EH (cell line): ENCODE measurements at regions not wholly inside any gene's neighbourhood (a gene's known extent, or its start where the extent isn't known, plus 50 kb on each side); places are given as distances from the start of the nearest gene placed in this dataset.
"Not testable (repeated sequence)": the region's sequence is repeated elsewhere in the genome, so short reads cannot be mapped to it uniquely, and the experiment has no call there.

Experiments used
- DNase-seq: peaks from one replicate; pipeline ENCODE4 v3.0.0-alpha.2; 2015; ENCODE audit warnings: low read depth

DNA sequence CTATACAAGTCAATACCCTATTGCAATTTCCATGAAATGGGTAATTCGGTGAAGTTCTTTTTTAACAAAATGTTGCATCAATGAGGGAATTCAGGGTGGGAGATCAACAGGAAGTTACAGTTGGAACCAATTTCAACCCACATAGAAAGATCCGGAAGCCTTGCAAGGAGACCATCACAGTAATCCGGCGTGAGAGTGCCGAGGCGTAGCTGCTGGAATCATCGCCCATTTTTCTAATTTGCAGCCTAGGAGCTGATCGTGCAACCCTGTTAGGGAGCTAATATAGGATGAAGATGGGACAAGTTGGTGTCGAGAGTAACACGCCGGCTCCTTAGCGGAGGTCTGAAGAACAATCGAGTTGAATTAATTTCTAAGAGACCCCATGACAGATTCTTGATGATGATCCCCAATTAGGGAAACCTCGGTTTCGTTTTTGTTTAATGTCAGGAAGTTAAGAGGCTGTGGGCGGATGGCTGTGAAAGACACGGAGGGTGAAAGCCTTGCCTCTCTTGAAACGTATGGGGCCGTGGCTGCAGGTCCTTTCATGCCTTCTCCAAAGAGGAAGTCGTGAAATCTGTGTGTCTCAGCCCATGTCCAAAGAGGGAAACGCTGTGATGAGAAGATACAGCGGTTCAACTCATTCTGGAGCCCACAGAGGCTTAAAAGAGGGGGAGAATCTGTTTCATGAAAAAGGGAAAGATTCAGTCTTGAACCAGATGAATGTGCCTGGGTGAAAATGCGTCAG lies 51.2 kb upstream of the CARD11 start:
- DNase-seq = no peak

DNA sequence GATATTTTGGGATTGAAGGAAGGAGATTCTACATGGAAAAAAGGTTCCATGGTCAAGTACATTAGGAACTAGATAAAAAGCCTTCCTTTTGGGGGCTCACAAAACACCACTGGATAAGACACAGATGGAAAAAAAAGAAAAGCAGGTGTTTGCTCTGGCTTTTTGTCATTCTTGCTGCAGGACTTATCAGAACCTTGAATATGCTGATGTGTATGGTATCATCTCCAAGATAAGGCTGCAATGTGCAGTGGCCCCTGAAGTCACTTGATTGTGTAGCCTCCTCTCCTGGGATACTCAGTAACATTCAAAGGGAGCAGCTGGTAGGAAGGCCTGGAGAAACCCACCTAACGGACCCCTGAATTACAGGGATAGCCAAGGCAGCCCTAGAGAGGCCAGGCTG lies 54.1 kb upstream of the CARD11 start:
- DNase-seq = no peak

- no peak for DNase-seq
Measured at GRCh38 chr7:3102159-3102558, 58.5 kb upstream of the CARD11 start.

DNA sequence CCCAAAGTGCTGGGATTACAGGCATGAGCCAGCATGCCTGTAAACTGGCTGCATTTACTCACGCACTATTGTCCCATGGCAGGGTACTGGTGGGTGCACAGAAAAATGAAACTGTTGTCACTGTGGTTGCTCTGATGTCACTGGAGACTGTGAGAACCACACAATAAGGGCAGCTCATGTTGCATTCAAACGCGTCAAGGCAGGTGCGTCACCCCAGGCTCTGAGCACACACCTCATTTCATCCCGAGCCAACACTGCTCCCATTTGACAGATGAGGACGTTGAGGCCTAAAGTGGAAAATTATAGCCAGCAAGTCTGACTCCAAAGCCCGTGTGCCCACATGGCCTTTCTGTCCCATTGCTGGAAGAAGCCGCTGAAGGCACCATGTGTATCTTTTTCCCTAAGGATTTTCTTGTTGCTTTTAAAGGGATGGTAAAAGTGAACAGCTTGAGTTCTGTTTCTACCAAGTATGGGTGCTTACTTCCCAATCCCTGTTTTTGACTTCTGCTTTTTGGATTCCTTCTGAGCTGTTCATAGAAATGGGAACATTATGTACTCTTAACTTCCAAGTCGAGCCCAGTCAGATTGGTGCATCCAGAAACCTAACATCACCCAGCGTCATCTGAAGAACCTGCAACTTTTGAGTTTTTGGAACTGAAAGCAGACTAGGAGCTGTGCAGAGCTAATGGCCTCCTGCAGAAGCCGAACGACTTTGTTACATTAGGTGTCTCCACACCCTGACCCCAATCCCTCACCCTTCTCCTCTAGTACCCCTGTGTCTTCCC lies 60.1 kb upstream of the CARD11 start:
- no peak for DNase-seq

- no peak for DNase-seq
Measured at GRCh38 chr7:3105856-3106255, 62.2 kb upstream of the CARD11 start.

DNA sequence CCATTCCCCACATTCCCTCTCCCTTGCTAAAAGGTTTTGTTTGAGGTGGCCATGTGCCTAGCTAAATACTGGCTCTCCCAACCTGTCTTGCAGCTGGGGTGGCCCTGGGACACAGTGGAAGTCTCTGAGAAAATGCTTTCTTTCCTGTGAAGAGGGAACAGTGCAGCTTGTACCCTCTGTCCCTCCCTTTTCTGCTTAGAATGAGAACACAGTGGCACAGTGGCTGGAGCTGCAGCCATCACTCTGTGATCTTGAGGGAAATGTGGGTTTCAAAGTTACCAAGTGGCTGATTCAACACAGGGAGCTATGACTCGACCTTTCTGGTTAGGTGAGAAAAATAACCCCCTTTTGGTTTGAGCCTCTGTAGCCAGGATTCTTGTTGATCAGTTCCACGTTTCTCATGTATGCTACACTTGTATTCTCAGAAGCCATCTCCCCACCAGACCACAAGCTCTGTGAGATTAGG lies 62.7 kb upstream of the CARD11 start:
- DNase-seq = no peak

DNA sequence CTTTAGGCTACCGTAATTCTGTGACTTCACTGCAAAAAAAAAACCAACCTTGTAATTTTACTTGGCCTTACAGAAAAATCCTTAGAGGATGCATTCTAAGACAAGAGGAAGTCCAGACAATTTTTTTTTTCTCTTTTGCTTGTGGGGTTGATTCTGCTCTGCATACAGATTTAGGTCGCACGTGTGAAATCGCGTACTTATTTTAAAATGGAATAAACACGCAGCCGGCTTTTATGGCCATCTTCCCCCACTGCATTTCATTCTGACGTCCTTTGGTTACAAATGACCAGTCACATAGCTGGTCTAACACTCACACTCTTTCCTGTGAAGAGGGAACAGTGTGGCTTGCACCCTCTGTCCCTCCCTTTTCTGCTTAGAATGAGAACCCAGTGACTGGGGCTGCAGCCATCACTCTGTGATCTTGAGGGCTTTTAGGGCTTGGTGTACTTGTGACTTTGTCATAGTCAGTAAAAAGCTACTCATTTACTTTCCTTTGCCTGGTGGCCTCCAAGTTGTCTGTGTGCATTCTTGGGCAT lies 63.6 kb upstream of the CARD11 start:
- no peak for DNase-seq

GRCh38 chr7:3107889-3108570 lies 64.4 kb upstream of the CARD11 start:
- no peak for DNase-seq

GRCh38 chr7:3109311-3109915 lies 65.7 kb upstream of the CARD11 start:
- DNase-seq = no peak

GRCh38 chr7:3112479-3113134 lies 68.9 kb upstream of the CARD11 start:
- DNase-seq = no peak

- no peak for DNase-seq
Measured at GRCh38 chr7:3114917-3115316, 71.2 kb upstream of the CARD11 start.

GRCh38 chr7:3117081-3117480 lies 73.4 kb upstream of the CARD11 start:
- no peak for DNase-seq

DNA sequence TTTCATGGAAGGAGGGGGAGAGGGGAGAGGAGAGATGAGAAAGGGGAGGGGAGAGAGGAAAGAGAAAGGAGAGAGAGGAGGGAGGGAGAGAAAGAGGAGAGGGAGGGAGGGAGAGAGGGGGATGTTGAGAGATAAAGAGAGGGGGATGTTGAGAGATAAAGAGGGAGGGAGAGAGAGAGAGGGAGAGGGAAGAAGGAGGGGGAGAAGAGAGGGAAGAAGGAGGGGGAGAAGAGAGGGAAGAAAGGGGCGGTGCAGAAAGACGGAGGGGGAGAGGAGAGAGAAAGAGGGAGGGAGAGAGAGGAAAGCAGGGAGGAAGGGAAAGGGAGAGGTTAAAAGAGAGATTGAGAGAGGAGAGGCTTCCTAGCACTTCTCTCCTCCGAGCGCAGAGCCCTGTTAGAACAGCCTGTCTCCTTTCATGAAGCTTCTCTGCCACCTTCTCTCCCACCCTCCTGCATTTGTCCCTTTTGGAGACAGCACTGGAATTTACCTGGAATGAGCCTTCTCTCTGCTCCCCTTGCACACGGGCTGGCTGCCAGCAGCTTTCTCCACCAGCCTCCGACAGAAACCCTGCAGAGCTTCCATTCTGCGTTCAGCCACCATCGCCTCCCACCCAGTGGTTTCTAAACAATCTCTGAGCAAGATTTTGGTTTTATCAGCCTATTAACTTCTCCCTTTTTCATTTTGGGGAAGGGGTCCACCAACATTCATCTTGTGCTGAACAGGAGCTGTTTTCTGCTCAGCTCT lies 74.0 kb upstream of the CARD11 start:
- no peak for DNase-seq

- DNase-seq = not testable (repeated sequence)
Measured at GRCh38 chr7:3119352-3119927, 75.8 kb upstream of the CARD11 start.

- no peak for DNase-seq
Measured at GRCh38 chr7:3119963-3120362, 76.3 kb upstream of the CARD11 start.

DNA sequence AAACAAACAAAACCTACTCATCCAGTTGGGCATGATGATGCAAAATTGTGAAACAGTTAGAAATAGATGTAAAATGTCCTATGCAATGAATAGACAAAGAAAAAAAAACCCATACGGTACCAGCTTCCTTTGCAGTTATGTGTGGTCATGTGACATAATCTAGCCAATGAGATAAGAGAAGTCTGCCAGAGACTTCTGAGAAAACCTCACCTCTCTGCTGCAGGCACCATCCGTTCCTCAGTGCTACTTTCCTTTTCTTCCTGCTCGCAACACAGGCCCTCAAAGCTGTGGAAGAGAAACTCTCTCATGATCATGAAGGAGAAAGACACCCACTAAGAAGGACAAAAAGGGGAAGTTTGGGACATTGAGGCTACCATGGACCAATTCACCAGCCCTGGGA lies 76.8 kb upstream of the CARD11 start:
- no peak for DNase-seq

GRCh38 chr7:3128857-3129490 lies 85.3 kb upstream of the CARD11 start:
- DNase-seq = no peak

- DNase-seq = no peak
Measured at GRCh38 chr7:3133811-3134385, 90.2 kb upstream of the CARD11 start.

DNA sequence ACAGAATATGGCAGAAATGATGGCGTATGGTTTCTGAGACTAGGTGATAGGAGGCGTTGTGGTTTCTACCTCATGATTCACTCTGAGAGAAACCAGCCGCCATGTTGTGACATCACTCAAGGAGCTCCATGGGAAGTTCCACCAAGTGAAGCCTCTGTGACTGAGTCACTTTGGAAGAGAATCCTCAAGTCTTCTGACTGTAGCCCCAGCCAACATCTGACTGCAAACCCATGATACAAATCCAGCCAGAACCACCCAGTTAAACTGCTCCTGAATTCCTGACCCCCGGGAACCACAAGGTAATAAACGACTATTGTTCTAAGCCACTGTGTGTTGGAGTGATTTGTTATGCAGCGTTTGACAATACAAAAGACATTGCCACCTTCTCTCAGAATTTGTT lies 91.1 kb upstream of the CARD11 start:
- no peak for DNase-seq

DNA sequence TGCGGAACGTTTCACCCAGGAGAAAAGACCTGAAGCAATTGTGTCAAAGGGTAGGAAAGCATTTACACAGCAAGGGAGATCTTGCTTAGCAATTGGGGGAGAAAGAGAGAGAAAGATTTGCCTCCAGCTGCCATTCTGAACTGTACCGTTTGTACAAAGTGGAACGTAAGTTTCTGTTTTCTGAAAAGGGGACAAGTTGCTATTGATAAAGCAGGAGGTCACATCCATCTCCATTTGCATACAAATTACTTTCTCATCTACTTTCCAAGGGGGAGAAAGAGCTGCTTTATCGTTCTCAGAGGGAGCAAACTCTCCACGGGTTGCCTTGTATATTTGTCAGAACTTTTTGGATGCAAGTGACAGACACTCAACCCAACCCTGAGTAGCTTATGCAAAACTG lies 92.0 kb upstream of the CARD11 start:
- DNase-seq = no peak
